ENCODE measurements at regions not wholly inside any gene's neighbourhood (a gene's known extent, or its start where the extent isn't known, plus 50 kb on each side); places are given as distances from the start of the nearest gene placed in this dataset.

GRCh38 chr12:128077917-128078298 is 189.1 kb upstream of the TMEM132C start:
- TF ChIP-seq CTCF (IDR thresholded peaks at IDR 0.05; ENCODE audit: extremely low read depth in 1 of 2, insufficient read depth in 1 of 2, low read depth in 1 of 2, low read length in 2 of 2) (no peak), POLR2AphosphoS5 (IDR thresholded peaks at IDR 0.05; ENCODE audit: insufficient read depth, low read depth, low read length) (no peak)

Measured in endothelial cell of umbilical vein (primary cell).